Nephron (organoid): ENCODE measurements at regions not wholly inside any gene's neighbourhood (a gene's known extent, or its start where the extent isn't known, plus 50 kb on each side); places are given as distances from the start of the nearest gene placed in this dataset.

Experiments
- H3K27ac Mint-ChIP-seq, 3 experiments: 2 replicates each; pipeline ENCODE4 v1.8.0; 2020; ENCODE audit warnings: mixed read lengths in 3 of 3, mild to moderate bottlenecking in 2 of 3, moderate library complexity in 1 of 3
- H3K27me3 Mint-ChIP-seq: 2 replicates; pipeline ENCODE4 v1.8.0; 2021; ENCODE audit warnings: low read depth, mild to moderate bottlenecking, moderate library complexity, mixed read lengths
- H3K36me3 Mint-ChIP-seq: 2 replicates; pipeline ENCODE4 v1.8.0; 2020; ENCODE audit warnings: low read depth, mixed read lengths
- H3K4me1 Mint-ChIP-seq: 2 replicates; pipeline ENCODE4 v1.8.0; 2020; ENCODE audit warnings: mixed read lengths
- H3K4me3 Mint-ChIP-seq, 3 experiments: 2 replicates each; pipeline ENCODE4 v1.8.0; 2020; ENCODE audit warnings: mild to moderate bottlenecking in 3 of 3, mixed read lengths in 3 of 3, moderate library complexity in 2 of 3
- H3K9me3 Mint-ChIP-seq: 2 replicates; pipeline ENCODE4 v1.8.0; 2020; ENCODE audit warnings: mixed read lengths
- TF ChIP-seq, protein P1 (sequence below), 3 experiments: fragments of 200-600 bp; sonication (generic); IDR thresholded peaks; one replicate each; pipeline ENCODE4 v1.5.0; 2021; ENCODE audit warnings: antibody characterized with exemption in 3 of 3; ENCODE audit not compliant: unreplicated experiment in 3 of 3

DNA sequence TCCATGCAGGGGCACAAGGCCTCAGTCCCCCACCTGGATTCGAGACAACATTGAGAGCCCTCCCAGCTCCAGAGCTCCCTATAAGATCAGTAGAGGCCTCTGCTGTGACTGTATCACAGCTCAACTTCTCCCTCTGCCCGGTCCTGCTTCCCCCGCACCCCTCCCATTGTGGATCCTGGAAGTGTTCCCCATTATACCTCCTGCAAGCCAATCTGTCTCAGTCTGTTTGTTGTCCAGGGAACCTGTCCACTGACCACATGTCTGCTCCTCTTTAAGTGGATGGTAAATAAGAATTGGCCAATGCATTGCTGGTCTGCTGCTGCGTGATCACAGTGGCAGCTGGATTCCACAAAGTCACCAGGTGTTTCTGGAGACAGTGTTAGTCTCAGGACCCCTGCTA, 259.7 kb upstream of the HABP2 start:
- H3K27me3 Mint-ChIP-seq, result peaks cover 13% of the 10 kb centered on the region
- TF ChIP-seq, protein P1, sequence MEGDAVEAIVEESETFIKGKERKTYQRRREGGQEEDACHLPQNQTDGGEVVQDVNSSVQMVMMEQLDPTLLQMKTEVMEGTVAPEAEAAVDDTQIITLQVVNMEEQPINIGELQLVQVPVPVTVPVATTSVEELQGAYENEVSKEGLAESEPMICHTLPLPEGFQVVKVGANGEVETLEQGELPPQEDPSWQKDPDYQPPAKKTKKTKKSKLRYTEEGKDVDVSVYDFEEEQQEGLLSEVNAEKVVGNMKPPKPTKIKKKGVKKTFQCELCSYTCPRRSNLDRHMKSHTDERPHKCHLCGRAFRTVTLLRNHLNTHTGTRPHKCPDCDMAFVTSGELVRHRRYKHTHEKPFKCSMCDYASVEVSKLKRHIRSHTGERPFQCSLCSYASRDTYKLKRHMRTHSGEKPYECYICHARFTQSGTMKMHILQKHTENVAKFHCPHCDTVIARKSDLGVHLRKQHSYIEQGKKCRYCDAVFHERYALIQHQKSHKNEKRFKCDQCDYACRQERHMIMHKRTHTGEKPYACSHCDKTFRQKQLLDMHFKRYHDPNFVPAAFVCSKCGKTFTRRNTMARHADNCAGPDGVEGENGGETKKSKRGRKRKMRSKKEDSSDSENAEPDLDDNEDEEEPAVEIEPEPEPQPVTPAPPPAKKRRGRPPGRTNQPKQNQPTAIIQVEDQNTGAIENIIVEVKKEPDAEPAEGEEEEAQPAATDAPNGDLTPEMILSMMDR (IDR thresholded peaks at IDR 0.05; ENCODE audit: unreplicated experiment in 3 of 3), result no peak
- no peaks in the 10 kb centered on the region for H3K9me3 Mint-ChIP-seq
- H3K4me1 Mint-ChIP-seq, result peaks cover 14% of the 10 kb centered on the region
- no peak overlapping the region for H3K4me3 Mint-ChIP-seq
- no peaks in the 10 kb centered on the region for H3K36me3 Mint-ChIP-seq
- no peak overlapping the region for H3K27ac Mint-ChIP-seq

DNA sequence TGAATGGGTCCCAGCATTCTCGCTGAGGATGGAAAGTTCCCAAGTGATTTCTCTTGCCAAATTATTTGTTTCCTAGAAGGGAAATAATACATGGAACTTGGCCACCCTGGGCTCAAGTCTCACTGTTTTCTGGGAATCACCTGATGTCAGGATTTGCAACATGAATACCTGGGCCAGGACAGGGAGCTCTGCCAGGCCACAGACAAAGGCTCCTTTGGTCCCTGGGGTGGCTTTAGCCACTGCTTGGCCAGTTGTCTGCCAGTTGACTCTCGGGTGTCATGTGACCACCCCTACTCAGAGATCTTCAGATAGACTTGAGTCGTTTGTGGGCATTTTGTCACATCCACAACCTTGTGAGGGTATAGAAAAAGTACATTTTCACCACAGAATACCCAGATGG, 258.0 kb upstream of the HABP2 start:
- no peaks in the 10 kb centered on the region for H3K9me3 Mint-ChIP-seq
- no peaks in the 10 kb centered on the region for H3K36me3 Mint-ChIP-seq
- TF ChIP-seq, protein P1 (IDR thresholded peaks at IDR 0.05; ENCODE audit: unreplicated experiment in 3 of 3), result no peak
- H3K4me1 Mint-ChIP-seq, result peaks cover 14% of the 10 kb centered on the region
- H3K27ac Mint-ChIP-seq, result no peak overlapping the region
- no peak overlapping the region for H3K4me3 Mint-ChIP-seq
- peaks cover 13% of the 10 kb centered on the region for H3K27me3 Mint-ChIP-seq

DNA sequence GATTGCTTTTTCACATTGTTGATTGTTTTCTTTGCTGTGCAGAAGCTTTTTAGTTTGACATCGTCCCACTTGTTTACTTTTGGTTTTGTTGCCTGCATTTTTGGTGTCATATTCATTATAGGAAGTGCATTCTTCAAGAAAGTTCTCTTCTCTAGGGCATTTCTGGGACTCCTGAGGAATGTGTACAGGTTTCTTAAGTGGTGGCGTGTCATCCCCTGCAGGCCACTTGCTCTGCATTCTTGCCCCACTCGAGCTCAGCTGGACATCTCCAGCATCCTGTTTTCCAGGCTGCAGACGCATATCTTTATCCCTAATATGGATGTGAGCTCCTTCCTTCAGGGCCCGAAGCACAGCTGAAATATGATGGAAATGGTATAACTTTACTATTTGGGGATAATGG, 255.6 kb upstream of the HABP2 start:
- H3K4me3 Mint-ChIP-seq, result no peak overlapping the region
- peaks cover 1% of the 10 kb centered on the region for H3K4me1 Mint-ChIP-seq
- H3K27ac Mint-ChIP-seq, result no peak overlapping the region
- no peaks in the 10 kb centered on the region for H3K36me3 Mint-ChIP-seq
- TF ChIP-seq, protein P1 (IDR thresholded peaks at IDR 0.05; ENCODE audit: unreplicated experiment in 3 of 3), result no peak
- H3K27me3 Mint-ChIP-seq, result peaks cover 13% of the 10 kb centered on the region
- H3K9me3 Mint-ChIP-seq, result no peaks in the 10 kb centered on the region

DNA sequence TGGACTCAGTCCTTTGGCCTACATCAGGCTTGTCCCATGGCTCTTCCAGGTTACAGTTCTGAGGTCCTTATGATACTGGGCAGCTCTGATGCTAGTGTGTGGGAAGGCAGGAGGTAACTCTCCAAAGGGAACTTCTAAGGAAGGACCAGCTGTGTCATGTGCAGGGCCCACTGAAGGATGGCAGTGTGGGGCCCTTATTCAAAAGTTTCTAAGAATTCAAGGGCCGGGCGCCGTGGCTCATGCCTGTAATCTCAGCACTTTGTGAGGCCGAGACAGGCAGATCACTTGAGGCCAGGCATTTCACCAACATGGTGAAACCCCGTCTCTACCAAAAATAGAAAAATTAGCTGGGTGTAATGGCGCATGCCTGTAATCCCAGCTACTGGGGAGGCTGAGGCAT, 254.2 kb upstream of the HABP2 start:
- Mint-ChIP-seq H3K36me3 (no peaks in the 10 kb centered on the region), H3K9me3 (no peaks in the 10 kb centered on the region), H3K4me1 (no peaks in the 10 kb centered on the region)

DNA sequence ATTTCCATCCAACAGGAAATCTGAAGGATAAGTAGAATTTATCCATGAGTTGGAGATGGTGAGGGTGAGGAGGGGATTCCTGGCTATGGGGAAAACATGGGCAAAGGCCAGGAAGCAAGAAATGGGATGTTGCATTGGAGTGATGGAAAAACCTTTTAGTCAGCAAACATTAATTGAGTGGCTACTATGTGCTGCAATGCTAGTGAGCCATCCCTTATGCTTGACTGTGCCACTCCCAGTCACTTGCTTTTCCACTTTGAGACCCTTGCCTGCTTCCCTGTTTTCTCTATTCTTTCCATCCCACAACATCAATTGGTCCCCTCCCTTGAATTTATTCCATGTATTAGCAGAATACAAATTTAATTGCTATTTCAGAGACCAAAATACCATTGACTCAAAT, 252.7 kb upstream of the HABP2 start:
- H3K27me3 Mint-ChIP-seq, result peaks cover 13% of the 10 kb centered on the region
- no peak overlapping the region for H3K4me3 Mint-ChIP-seq
- TF ChIP-seq, protein P1 (IDR thresholded peaks at IDR 0.05; ENCODE audit: unreplicated experiment in 3 of 3), result no peak
- no peaks in the 10 kb centered on the region for H3K9me3 Mint-ChIP-seq
- no peaks in the 10 kb centered on the region for H3K4me1 Mint-ChIP-seq
- H3K36me3 Mint-ChIP-seq, result no peaks in the 10 kb centered on the region
- H3K27ac Mint-ChIP-seq, result no peak overlapping the region

More for the DNA sequence above, 254.2 kb upstream of the HABP2 start:
- TF ChIP-seq, protein P1 (IDR thresholded peaks at IDR 0.05; ENCODE audit: unreplicated experiment in 3 of 3), result no peak
- Mint-ChIP-seq H3K27me3 (peaks cover 13% of the 10 kb centered on the region), H3K27ac (no peak overlapping the region), H3K4me3 (no peak overlapping the region)

DNA sequence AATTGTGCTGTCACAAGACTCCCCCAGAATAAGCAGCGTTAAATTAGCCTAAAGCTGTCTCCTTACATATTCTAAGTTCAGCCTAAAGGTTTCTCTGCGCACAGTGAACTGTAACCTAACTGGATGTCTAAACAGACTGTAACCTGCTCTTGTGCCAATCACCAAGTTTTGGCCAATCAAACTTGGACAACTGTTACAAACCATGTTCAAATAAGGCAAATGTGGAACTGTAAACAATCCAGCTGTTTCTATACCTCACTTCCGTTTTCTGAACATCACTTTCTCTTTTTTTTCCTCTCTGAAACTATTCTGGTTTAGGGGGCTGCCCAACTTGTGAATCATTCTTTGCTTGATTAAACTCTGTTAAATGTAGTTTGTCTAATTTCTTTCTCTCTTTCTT, 252.2 kb upstream of the HABP2 start:
- Mint-ChIP-seq H3K36me3 (no peaks in the 10 kb centered on the region), H3K27ac (no peak overlapping the region), H3K4me3 (no peak overlapping the region), H3K27me3 (peaks cover 9% of the 10 kb centered on the region), H3K9me3 (no peaks in the 10 kb centered on the region), H3K4me1 (peaks cover 1% of the 10 kb centered on the region)
- TF ChIP-seq, protein P1 (IDR thresholded peaks at IDR 0.05; ENCODE audit: unreplicated experiment in 3 of 3), result no peak
